ENCODE measurements at regions not wholly inside any gene's neighbourhood (a gene's known extent, or its start where the extent isn't known, plus 50 kb on each side); places are given as distances from the start of the nearest gene placed in this dataset.

DNA sequence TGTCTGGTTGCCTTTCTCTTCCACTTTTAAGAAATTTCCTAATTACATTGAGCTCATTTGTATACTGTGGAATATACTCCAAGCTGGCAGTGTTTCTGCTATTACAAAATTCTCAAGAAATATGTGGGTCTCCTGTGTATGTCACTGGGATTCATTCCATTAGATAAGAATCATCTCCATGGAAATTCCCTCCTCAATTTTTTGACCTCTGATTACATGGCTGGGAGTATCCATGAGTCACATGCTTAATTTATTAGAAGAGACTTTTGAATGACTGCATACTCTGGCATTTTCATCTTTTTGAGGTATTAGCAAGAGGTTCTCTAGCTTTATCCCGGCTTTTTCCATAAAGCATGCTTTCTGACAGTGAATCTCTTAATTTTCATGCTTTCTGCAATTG, 665.5 kb upstream of the CNTNAP5 start:
- peaks cover 4% of the 10 kb centered on the region; the same call in 1 of the 2 replicates for H3K9me3 ChIP-seq (ENCODE audit: low read length)
- no peaks in the 10 kb centered on the region for H4K20me1 ChIP-seq (ENCODE audit: insufficient read depth, low read depth, low read length)
- no peak overlapping the region for H3K9ac ChIP-seq (ENCODE audit: low read length)
- H3K27ac ChIP-seq (ENCODE audit: low read length) = no peak overlapping the region
- H3K4me1 ChIP-seq (ENCODE audit: low read length) = peaks cover 43% of the 10 kb centered on the region
- H3K4me2 ChIP-seq (ENCODE audit: low read depth, low read length, poor library complexity, severe bottlenecking) = no peak overlapping the region
- no peak overlapping the region for H3K4me3 ChIP-seq (ENCODE audit: low read length)
- peak overlapping the region; percentile 51 for H2AFZ ChIP-seq (ENCODE audit: low read length)
- no peaks in the 10 kb centered on the region for H3K9me2 ChIP-seq (replicated peaks; ENCODE audit: insufficient read depth, low read length)
- no peak for DNase-seq
- no peaks in the 10 kb centered on the region for H3K36me3 ChIP-seq (ENCODE audit: insufficient read depth, low read length)
- H3K27me3 ChIP-seq (ENCODE audit: low read length) = no peaks in the 10 kb centered on the region
- H3K79me2 ChIP-seq (ENCODE audit: low read length) = no peaks in the 10 kb centered on the region

DNA sequence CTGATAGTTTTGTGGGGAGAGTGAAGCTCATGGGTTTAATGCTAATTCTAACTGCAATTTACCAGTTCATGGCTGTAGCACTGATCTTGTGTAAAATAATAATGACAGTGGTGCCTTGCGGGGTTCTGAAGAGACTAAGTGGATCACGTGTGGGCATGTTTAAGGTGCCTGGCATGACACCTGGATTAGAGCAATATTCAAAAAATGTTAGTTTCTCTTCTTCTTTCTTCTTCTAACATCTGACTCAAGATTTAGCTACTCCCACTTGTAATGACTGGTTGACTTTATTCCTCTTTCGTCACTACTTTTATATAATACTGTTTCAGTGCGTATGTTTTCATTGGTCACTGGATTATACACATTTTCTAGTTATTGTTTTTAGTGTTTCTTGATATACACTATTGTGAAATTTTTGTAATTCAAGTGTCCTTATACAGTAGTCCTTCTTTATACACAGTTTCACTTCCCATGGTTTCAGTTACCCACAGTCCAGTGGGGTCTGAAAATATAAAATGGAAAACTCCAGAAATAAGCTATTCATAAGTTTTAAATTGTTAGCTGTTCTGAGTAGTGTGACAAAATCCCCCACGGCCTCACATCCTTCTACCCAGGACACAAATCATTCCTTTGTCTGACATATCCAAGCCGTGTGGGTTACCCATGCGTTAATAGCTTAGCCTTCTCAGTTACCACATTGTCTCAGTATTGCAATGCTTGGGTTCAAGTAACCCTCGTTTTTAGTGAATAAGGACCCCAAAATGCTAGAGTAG, 662.2 kb upstream of the CNTNAP5 start:
- no peaks in the 10 kb centered on the region for H3K79me2 ChIP-seq (ENCODE audit: low read length)
- no peaks in the 10 kb centered on the region for H3K27me3 ChIP-seq (ENCODE audit: low read length)
- DNase-seq = peak; percentile 92
- no peaks in the 10 kb centered on the region for H4K20me1 ChIP-seq (ENCODE audit: insufficient read depth, low read depth, low read length)
- H3K36me3 ChIP-seq (ENCODE audit: insufficient read depth, low read length) = no peaks in the 10 kb centered on the region
- peak overlapping the region; percentile 46 for H3K4me3 ChIP-seq (ENCODE audit: low read length)
- no peaks in the 10 kb centered on the region for H3K9me3 ChIP-seq (ENCODE audit: low read length)
- H3K4me2 ChIP-seq (ENCODE audit: low read depth, low read length, poor library complexity, severe bottlenecking) = peak overlapping the region; percentile 65
- H3K9me2 ChIP-seq (replicated peaks; ENCODE audit: insufficient read depth, low read length) = no peaks in the 10 kb centered on the region
- peak overlapping the region; percentile 96 for H3K27ac ChIP-seq (ENCODE audit: low read length)
- peak overlapping the region; percentile 52 for H3K9ac ChIP-seq (ENCODE audit: low read length)
- H3K4me1 ChIP-seq (ENCODE audit: low read length) = peaks cover 62% of the 10 kb centered on the region
- peak overlapping the region; percentile 51 for H2AFZ ChIP-seq (ENCODE audit: low read length)

DNA sequence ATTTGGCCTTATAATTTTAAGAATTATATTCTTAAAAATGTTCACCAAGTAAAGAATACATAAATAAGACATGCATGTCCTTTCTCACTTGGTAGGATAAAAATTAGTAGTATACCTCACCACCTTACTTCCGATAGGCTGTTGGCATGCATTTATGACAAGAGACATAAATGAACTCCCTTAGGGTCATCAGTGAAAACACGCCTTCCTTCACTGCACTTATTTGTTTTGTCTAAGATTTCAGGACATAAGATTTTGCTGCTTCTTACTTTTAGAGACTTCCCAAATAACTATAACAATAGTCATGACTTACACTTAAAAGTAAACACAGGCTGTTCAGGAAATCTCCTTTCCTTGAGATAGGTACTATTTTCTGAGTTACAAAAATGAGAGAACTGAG, 661.3 kb upstream of the CNTNAP5 start:
- Histone ChIP-seq H3K36me3 (ENCODE audit: insufficient read depth, low read length) (no peaks in the 10 kb centered on the region), H3K27me3 (ENCODE audit: low read length) (no peaks in the 10 kb centered on the region), H3K4me1 (ENCODE audit: low read length) (peaks cover 68% of the 10 kb centered on the region), H3K4me2 (ENCODE audit: low read depth, low read length, poor library complexity, severe bottlenecking) (peak overlapping the region; percentile 65), H3K27ac (ENCODE audit: low read length) (peak overlapping the region; percentile 96), H2AFZ (ENCODE audit: low read length) (peak overlapping the region; percentile 11; the same call in 1 of the 2 replicates), H3K9me3 (ENCODE audit: low read length) (no peaks in the 10 kb centered on the region), H3K9me2 (replicated peaks; ENCODE audit: insufficient read depth, low read length) (no peaks in the 10 kb centered on the region), H4K20me1 (ENCODE audit: insufficient read depth, low read depth, low read length) (no peaks in the 10 kb centered on the region), H3K4me3 (ENCODE audit: low read length) (no peak overlapping the region), H3K9ac (ENCODE audit: low read length) (peak overlapping the region; percentile 52), H3K79me2 (ENCODE audit: low read length) (no peaks in the 10 kb centered on the region)
- DNase-seq = peak; percentile 68

DNA sequence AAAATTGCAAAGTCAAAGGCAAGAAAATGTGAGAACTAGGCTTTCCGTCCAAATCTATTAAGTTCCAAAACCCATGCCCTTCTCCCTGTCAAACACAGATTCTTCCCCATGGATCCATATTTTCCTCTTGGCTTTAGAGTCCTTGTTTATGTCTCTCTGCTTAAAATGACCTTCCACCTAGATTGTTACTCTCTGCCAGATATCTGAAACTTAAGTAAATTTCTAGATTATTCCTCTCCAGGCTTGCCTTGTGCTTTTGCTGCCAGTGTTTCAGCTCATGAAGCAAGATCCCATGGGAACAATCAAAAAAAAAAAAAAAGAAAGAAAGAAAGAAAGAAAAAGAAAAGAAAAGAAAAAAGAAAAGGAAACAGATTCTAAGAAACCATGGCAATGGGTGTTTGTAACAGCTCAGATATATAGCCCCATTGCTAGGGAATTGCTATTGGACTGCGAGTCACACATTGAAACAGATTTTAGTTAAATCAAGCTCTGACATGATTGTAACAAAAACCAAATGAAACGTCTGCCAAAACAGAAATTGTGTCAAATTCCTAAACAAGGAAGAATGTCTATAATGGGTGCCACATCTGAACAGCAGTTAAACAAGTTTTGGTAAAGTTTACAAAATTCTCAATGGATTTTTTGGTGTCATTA, 660.7 kb upstream of the CNTNAP5 start:
- Histone ChIP-seq H4K20me1 (ENCODE audit: insufficient read depth, low read depth, low read length) (no peaks in the 10 kb centered on the region), H3K4me1 (ENCODE audit: low read length) (peaks cover 68% of the 10 kb centered on the region), H3K27me3 (ENCODE audit: low read length) (no peaks in the 10 kb centered on the region), H3K4me3 (ENCODE audit: low read length) (no peak overlapping the region), H3K9me2 (replicated peaks; ENCODE audit: insufficient read depth, low read length) (no peaks in the 10 kb centered on the region), H2AFZ (ENCODE audit: low read length) (peak overlapping the region; percentile 75), H3K79me2 (ENCODE audit: low read length) (no peaks in the 10 kb centered on the region), H3K27ac (ENCODE audit: low read length) (peak overlapping the region; percentile 96), H3K36me3 (ENCODE audit: insufficient read depth, low read length) (no peaks in the 10 kb centered on the region), H3K9ac (ENCODE audit: low read length) (no peak overlapping the region; the same call in 1 of the 2 replicates), H3K9me3 (ENCODE audit: low read length) (no peaks in the 10 kb centered on the region), H3K4me2 (ENCODE audit: low read depth, low read length, poor library complexity, severe bottlenecking) (peak overlapping the region; percentile 65)
- DNase-seq = no peak

DNA sequence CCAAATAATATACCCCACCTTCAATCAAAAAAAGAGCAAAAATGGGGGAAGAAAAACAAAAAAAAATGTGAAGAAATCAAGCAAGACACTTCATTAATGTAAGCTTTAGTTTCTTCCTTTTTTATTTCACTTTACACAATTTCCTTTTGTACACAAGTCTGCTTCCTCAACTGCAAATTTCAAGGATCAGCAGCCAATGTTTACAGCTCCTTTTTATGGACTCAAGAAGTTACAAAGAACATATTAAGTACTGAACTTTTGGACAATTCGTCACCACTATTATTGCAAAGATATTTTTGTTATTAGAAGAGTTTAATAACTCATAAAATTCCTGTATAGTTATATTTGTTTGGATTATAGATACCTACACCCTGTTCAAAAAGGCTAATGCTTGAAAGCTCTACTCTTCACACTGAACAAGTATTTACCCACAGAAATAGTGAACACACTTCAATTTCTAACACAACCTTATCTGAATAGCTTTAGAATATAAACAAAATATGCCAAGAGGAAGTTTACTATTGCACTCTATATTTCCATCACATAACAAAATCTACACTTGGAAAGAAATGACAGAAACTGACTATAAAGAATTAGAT, 658.7 kb upstream of the CNTNAP5 start:
- Histone ChIP-seq H3K4me3 (ENCODE audit: low read length) (no peak overlapping the region), H3K79me2 (ENCODE audit: low read length) (no peaks in the 10 kb centered on the region), H3K27ac (ENCODE audit: low read length) (peak overlapping the region; percentile 65; the same call in 1 of the 2 replicates), H3K9me2 (replicated peaks; ENCODE audit: insufficient read depth, low read length) (no peaks in the 10 kb centered on the region), H3K4me2 (ENCODE audit: low read depth, low read length, poor library complexity, severe bottlenecking) (no peak overlapping the region), H3K9me3 (ENCODE audit: low read length) (no peaks in the 10 kb centered on the region), H3K9ac (ENCODE audit: low read length) (no peak overlapping the region), H2AFZ (ENCODE audit: low read length) (no peak overlapping the region), H3K4me1 (ENCODE audit: low read length) (peaks cover 58% of the 10 kb centered on the region), H3K27me3 (ENCODE audit: low read length) (no peaks in the 10 kb centered on the region), H3K36me3 (ENCODE audit: insufficient read depth, low read length) (no peaks in the 10 kb centered on the region), H4K20me1 (ENCODE audit: insufficient read depth, low read depth, low read length) (no peaks in the 10 kb centered on the region)
- DNase-seq = no peak

DNA sequence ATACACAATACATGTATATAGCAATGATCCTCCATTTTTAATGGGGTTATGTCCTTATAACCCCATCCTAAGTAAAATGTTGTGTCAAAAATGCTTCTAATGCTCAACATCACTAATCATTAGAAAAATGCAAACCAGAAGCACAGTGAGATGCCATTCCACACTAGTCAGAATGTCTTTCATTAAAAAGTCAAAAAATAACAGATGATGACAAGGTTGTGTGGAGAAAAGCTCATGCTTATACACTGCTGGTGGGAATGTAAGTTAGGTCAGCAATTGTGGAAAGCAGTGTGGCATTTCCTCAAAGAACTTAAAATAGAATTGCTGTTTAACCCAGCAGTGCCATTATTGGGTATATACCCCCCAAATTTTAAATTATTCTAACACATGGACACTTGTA, 654.9 kb upstream of the CNTNAP5 start:
- Histone ChIP-seq H3K4me1 (ENCODE audit: low read length) (peaks cover 23% of the 10 kb centered on the region), H3K4me2 (ENCODE audit: low read depth, low read length, poor library complexity, severe bottlenecking) (no peak overlapping the region), H3K9me2 (replicated peaks; ENCODE audit: insufficient read depth, low read length) (no peaks in the 10 kb centered on the region), H3K79me2 (ENCODE audit: low read length) (no peaks in the 10 kb centered on the region), H3K36me3 (ENCODE audit: insufficient read depth, low read length) (no peaks in the 10 kb centered on the region), H4K20me1 (ENCODE audit: insufficient read depth, low read depth, low read length) (no peaks in the 10 kb centered on the region), H3K9ac (ENCODE audit: low read length) (no peak overlapping the region), H3K4me3 (ENCODE audit: low read length) (no peak overlapping the region), H3K9me3 (ENCODE audit: low read length) (no peaks in the 10 kb centered on the region), H2AFZ (ENCODE audit: low read length) (no peak overlapping the region), H3K27ac (ENCODE audit: low read length) (no peak overlapping the region), H3K27me3 (ENCODE audit: low read length) (no peaks in the 10 kb centered on the region)
- DNase-seq = peak; percentile 29

DNA sequence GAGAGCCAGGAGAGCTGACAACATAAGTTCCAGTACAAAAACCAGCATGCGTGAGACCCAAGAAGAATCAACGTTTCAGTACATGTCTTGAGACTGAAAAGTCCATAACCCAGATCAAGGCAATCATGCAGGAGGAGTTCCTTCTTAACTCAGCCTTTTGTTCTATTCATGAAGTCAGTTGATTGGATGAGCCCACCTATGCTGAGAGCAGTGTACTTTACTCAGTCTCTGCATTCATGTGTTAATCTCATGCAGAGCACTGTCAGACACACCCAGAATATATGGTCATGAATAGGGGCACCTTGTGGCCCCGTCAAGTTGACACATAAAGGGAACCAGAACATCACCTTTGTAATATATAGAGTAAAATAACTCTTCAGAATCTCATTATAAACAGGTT, 653.6 kb upstream of the CNTNAP5 start:
- Histone ChIP-seq H3K9me2 (replicated peaks; ENCODE audit: insufficient read depth, low read length) (no peaks in the 10 kb centered on the region), H3K9me3 (ENCODE audit: low read length) (no peaks in the 10 kb centered on the region), H2AFZ (ENCODE audit: low read length) (no peak overlapping the region), H3K4me2 (ENCODE audit: low read depth, low read length, poor library complexity, severe bottlenecking) (no peak overlapping the region), H3K27me3 (ENCODE audit: low read length) (no peaks in the 10 kb centered on the region), H3K27ac (ENCODE audit: low read length) (no peak overlapping the region), H3K4me3 (ENCODE audit: low read length) (no peak overlapping the region), H3K79me2 (ENCODE audit: low read length) (no peaks in the 10 kb centered on the region), H4K20me1 (ENCODE audit: insufficient read depth, low read depth, low read length) (no peaks in the 10 kb centered on the region), H3K9ac (ENCODE audit: low read length) (no peak overlapping the region), H3K4me1 (ENCODE audit: low read length) (peaks cover 19% of the 10 kb centered on the region), H3K36me3 (ENCODE audit: insufficient read depth, low read length) (no peaks in the 10 kb centered on the region)
- peak; percentile 38 for DNase-seq

DNA sequence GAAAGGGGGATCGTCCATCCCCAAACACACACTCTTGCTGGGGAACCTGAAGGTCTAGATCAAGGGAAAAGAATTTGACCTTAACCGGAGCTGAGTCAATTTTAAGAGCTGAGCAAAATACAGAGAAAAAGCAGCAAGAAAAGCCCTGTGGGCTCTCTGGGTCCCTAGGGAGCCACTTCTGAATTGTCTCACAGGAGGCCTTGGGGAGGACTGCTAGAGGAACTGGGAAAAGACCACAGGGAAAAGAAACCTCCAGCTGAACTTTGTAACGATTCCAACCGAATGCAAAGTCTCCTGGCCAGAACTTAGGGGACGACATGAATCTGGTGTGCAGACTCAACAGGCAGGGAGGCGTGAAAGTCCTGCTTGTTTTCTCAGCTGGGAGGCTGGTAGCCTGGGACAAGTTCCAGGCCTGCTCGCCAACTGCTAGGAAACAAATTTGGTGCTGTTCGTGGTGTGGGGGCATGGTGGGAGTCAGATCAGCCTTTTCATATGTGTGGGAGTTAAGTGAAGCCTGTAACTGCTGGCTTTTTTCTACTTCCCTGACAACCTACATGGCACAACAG, 644.6 kb upstream of the CNTNAP5 start:
- DNase-seq = no peak
- H3K36me3 ChIP-seq (ENCODE audit: insufficient read depth, low read length) = no peaks in the 10 kb centered on the region
- H3K9me3 ChIP-seq (ENCODE audit: low read length) = no peaks in the 10 kb centered on the region
- peak overlapping the region; percentile 19 for H3K4me2 ChIP-seq (ENCODE audit: low read depth, low read length, poor library complexity, severe bottlenecking)
- H3K4me1 ChIP-seq (ENCODE audit: low read length) = peaks cover 24% of the 10 kb centered on the region
- peak overlapping the region; percentile 41; the same call in 1 of the 2 replicates for H2AFZ ChIP-seq (ENCODE audit: low read length)
- H3K27ac ChIP-seq (ENCODE audit: low read length) = no peak overlapping the region
- no peaks in the 10 kb centered on the region for H4K20me1 ChIP-seq (ENCODE audit: insufficient read depth, low read depth, low read length)
- H3K4me3 ChIP-seq (ENCODE audit: low read length) = no peak overlapping the region
- H3K9me2 ChIP-seq (replicated peaks; ENCODE audit: insufficient read depth, low read length) = no peaks in the 10 kb centered on the region
- no peaks in the 10 kb centered on the region for H3K79me2 ChIP-seq (ENCODE audit: low read length)
- no peaks in the 10 kb centered on the region for H3K27me3 ChIP-seq (ENCODE audit: low read length)
- H3K9ac ChIP-seq (ENCODE audit: low read length) = peak overlapping the region; percentile 24; the same call in 1 of the 2 replicates
